Colonic mucosa (tissue), 4 donors: ENCODE measurements at regions not wholly inside any gene's neighbourhood (a gene's known extent, or its start where the extent isn't known, plus 50 kb on each side); places are given as distances from the start of the nearest gene placed in this dataset.

Experiments used
- DNase-seq: peaks from one replicate; pipeline ENCODE4 v3.0.0-alpha.2; 2020
- H3K27ac ChIP-seq: fragments of 200-600 bp; one replicate; pipeline ENCODE4 v1.8.0; 2021
- H3K27me3 ChIP-seq: fragments of 200-600 bp; one replicate; pipeline ENCODE4 v1.8.0; 2021
- H3K36me3 ChIP-seq: fragments of 200-600 bp; one replicate; pipeline ENCODE4 v1.8.0; 2021
- H3K4me1 ChIP-seq: fragments of 200-600 bp; one replicate; pipeline ENCODE4 v1.8.0; 2021; ENCODE audit warnings: mild to moderate bottlenecking
- H3K4me3 ChIP-seq: fragments of 200-600 bp; one replicate; pipeline ENCODE4 v1.8.0; 2021
- H3K9ac ChIP-seq, 2 donors: one replicate each; pipeline ENCODE4 v1.7.0; 2013; ENCODE audit warnings: control low read depth in 2 of 2, low read depth in 2 of 2, low read length in 2 of 2
- H3K9me3 ChIP-seq: fragments of 200-600 bp; one replicate; pipeline ENCODE4 v1.8.0; 2021
- CTCF ChIP-seq: fragments of 200-600 bp; IDR thresholded peaks from one replicate; pipeline ENCODE4 v1.8.0; 2022; ENCODE audit warnings: antibody characterized with exemption, mild to moderate bottlenecking
- intact Hi-C: fragments of 100-400 bp; cut with DNase I; formaldehyde crosslinking; loops from one replicate; pipeline ENCODE4 v1.14.1; 2022
- donor health status: healthy.
- donor health status: DM: no; HTN: no; CAD: no.
- donor health status: DM: no; HTN: no; CAD: no.

DNA sequence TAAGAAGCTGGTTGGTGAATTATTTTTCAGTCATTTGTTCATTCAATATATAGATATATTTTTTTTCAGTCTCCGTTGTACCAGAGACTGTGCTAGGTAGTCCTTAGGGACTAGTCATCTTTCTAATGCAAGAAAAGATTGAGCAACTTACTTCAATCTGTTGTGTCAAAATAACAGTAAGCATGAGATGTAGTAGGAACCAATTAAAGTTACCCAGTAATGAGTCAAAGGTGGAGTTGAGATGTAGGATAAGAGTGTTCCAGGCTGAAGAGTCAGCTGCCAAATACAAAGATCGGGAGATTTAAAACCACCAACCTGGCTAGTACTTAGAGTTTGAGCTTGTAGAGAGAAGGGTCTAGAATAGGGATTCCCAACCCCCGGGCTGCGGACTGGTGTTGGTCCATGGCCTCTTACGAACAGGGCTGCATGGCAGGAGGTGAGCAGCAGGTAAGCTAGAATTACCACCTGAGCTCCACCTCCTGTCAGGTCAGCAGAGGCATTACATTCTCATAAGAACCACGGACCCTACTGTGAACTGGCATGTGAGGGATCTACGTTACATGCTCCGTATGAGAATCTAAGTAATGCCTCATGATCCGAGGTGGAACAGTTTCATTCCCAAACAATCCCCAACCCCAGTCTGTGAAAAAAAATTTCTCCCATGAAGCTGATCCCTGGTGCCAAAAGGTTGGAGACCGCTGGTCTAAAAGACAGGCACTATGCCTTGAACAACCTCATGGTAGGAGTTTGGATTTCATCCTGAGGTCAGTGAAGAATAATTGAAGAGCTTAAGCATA lies 1241.5 kb upstream of the WWC1 start:
- no peak overlapping the region for H3K9ac ChIP-seq
- intact Hi-C loops, result loop anchor here (5.0 kb wide), 1 partner anchor 88 kb away; no protein-coding TSS in a partner anchor
- H3K4me3 ChIP-seq, result no peak overlapping the region
- DNase-seq, result no peak
- no peak overlapping the region for H3K27ac ChIP-seq
- no peaks in the 10 kb centered on the region for H3K9me3 ChIP-seq
- H3K36me3 ChIP-seq, result no peaks in the 10 kb centered on the region
- no peak for TF ChIP-seq CTCF
- H3K27me3 ChIP-seq, result no peaks in the 10 kb centered on the region
- no peaks in the 10 kb centered on the region for H3K4me1 ChIP-seq

GRCh38 chr5:167050568-167051401 lies 1240.7 kb upstream of the WWC1 start:
- intact Hi-C loops, result no loop called here
- Histone ChIP-seq H3K9ac (no peak overlapping the region), H3K4me3 (no peak overlapping the region), H3K9me3 (no peaks in the 10 kb centered on the region), H3K36me3 (no peaks in the 10 kb centered on the region), H3K27me3 (no peaks in the 10 kb centered on the region), H3K27ac (no peak overlapping the region), H3K4me1 (no peaks in the 10 kb centered on the region)
- TF ChIP-seq CTCF, result no peak
- no peak for DNase-seq

GRCh38 chr5:167051402-167051768 lies 1240.1 kb upstream of the WWC1 start:
- no peak for TF ChIP-seq CTCF
- Histone ChIP-seq H3K9me3 (no peaks in the 10 kb centered on the region), H3K9ac (no peak overlapping the region), H3K27ac (no peak overlapping the region), H3K27me3 (no peaks in the 10 kb centered on the region), H3K4me3 (no peak overlapping the region), H3K4me1 (no peaks in the 10 kb centered on the region), H3K36me3 (no peaks in the 10 kb centered on the region)
- intact Hi-C loops, result no loop called here
- DNase-seq, result no peak

DNA sequence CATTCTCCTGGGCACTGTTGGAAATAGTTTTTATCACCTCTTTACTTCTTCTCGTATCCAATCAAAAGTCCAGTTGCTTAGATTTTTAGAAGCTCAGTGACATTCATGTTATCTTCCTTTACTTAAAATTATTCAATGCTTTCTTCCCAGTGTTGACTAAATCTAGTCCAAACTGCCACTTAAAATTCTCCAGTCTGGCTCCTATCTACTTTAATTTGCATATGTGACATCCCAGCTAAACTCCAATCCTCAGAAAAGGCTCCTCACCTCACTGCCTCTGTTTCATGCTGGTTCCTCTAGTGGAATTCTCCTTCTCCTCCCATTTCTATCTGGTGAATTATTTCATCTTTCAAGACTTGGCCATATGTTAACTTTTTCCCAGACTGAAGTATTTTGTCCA lies 1238.7 kb upstream of the WWC1 start:
- no peaks in the 10 kb centered on the region for H3K4me1 ChIP-seq
- no peaks in the 10 kb centered on the region for H3K9me3 ChIP-seq
- no peak overlapping the region for H3K4me3 ChIP-seq
- intact Hi-C loops, result no loop called here
- no peaks in the 10 kb centered on the region for H3K27me3 ChIP-seq
- no peaks in the 10 kb centered on the region for H3K36me3 ChIP-seq
- no peak overlapping the region for H3K9ac ChIP-seq
- no peak for TF ChIP-seq CTCF
- DNase-seq, result no peak
- H3K27ac ChIP-seq, result no peak overlapping the region

DNA sequence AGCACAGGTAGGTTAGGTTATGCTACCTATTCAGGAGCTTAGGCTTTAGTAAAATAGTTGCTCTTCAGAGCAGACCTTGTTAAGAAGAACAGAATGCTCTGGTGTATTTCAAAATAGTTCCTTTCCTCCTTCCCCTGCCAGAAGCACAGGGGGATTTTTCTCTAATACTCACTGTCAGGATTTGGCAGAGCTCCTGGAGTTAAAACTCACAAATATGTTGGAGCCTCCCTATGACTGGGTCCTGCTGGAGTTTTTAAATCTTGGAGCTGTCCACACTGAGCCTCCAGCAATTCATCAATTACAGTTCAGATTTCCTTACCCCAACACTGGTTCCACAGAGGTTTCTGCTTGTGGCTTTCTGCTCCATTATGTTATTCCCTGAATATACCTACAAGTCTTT lies 1233.8 kb upstream of the WWC1 start:
- Histone ChIP-seq H3K27me3 (no peaks in the 10 kb centered on the region), H3K36me3 (no peaks in the 10 kb centered on the region), H3K9ac (no peak overlapping the region), H3K27ac (no peak overlapping the region), H3K4me3 (no peak overlapping the region), H3K4me1 (no peaks in the 10 kb centered on the region), H3K9me3 (no peaks in the 10 kb centered on the region)
- TF ChIP-seq CTCF, result no peak
- intact Hi-C loops, result no loop called here
- no peak for DNase-seq
